ENCODE measurements at regions not wholly inside any gene's neighbourhood (a gene's known extent, or its start where the extent isn't known, plus 50 kb on each side); places are given as distances from the start of the nearest gene placed in this dataset.

DNA sequence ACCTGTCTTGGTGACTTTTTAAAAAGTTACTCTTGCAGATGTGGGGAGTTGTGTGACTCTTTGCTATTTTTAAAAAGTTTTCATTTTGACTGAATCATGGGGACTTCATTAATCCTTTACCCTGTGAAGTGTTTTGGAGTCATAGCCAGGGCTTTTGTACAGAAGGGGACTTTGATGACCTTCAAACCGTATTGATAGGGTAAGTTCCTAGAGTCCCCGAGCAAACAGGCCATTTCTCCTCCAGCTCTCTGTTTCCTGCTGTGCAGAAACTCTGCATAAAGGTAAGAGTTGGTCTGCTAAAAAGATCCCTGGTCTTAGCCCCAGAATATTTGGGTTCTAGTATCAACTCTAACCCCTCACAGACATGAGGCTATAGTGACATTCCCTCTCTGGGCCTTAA, 170.8 kb upstream of the BCL6 start:
- Histone ChIP-seq H3K27ac (no peak overlapping the region), H3K36me3 (no peaks in the 10 kb centered on the region), H3K9me3 (no peaks in the 10 kb centered on the region), H3K27me3 (no peaks in the 10 kb centered on the region), H3K4me3 (no peak overlapping the region), H3K4me1 (peaks cover 0 to 18% (median 3%) of the 10 kb centered on the region in 4 donors)
- TF ChIP-seq POLR2A (IDR thresholded peaks at IDR 0.05) (no peak), EP300 (IDR thresholded peaks at IDR 0.05) (no peak)
- TF ChIP-seq, protein P1, sequence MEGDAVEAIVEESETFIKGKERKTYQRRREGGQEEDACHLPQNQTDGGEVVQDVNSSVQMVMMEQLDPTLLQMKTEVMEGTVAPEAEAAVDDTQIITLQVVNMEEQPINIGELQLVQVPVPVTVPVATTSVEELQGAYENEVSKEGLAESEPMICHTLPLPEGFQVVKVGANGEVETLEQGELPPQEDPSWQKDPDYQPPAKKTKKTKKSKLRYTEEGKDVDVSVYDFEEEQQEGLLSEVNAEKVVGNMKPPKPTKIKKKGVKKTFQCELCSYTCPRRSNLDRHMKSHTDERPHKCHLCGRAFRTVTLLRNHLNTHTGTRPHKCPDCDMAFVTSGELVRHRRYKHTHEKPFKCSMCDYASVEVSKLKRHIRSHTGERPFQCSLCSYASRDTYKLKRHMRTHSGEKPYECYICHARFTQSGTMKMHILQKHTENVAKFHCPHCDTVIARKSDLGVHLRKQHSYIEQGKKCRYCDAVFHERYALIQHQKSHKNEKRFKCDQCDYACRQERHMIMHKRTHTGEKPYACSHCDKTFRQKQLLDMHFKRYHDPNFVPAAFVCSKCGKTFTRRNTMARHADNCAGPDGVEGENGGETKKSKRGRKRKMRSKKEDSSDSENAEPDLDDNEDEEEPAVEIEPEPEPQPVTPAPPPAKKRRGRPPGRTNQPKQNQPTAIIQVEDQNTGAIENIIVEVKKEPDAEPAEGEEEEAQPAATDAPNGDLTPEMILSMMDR (IDR thresholded peaks at IDR 0.05): no peak
- DNase-seq (ENCODE audit: low spot score in 2 of 2): no peak
- WGBS, 2 donors: 56 to 67% methylated on average over 2 of the region's 2 CpGs

DNA sequence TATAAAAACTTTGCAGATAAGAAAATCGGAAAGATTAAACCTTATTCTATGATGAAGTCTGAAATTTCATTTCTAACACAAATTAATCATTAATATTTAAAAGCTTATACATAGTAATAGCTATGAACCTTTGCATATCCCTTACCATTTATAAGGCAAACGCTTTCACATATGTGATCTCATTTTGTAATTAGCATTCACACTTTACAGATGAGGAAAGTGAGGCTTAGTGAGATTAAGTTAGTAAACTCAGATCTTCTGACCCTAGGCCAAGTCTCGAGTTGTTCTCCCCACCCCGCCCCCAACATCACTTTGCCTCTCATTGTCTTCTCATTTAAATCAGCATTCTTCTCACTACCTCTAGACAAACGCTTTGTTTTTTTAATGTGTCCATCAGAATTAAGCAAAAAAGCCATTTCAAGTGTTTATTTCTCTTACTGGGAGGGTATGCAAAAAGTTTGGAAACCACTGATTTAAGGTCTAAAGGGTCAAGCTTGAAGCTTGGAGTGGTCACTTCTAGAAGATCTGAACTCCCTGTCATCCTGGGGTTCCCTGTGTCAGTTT, 172.9 kb upstream of the BCL6 start:
- no peak for DNase-seq (ENCODE audit: low spot score in 2 of 2)
- peaks cover 0 to 8% (median 3%) of the 10 kb centered on the region in 4 donors for H3K4me1 ChIP-seq
- H3K27ac ChIP-seq: no peak overlapping the region
- H3K9me3 ChIP-seq: no peaks in the 10 kb centered on the region
- 76 to 80% methylated on average over 5 of the region's 5 CpGs for WGBS, 2 donors
- H3K4me3 ChIP-seq: no peak overlapping the region
- H3K36me3 ChIP-seq: no peaks in the 10 kb centered on the region
- no peaks in the 10 kb centered on the region for H3K27me3 ChIP-seq
- TF ChIP-seq POLR2A (IDR thresholded peaks at IDR 0.05) (no peak), EP300 (IDR thresholded peaks at IDR 0.05) (no peak)
- TF ChIP-seq, protein P1 (IDR thresholded peaks at IDR 0.05): no peak

DNA sequence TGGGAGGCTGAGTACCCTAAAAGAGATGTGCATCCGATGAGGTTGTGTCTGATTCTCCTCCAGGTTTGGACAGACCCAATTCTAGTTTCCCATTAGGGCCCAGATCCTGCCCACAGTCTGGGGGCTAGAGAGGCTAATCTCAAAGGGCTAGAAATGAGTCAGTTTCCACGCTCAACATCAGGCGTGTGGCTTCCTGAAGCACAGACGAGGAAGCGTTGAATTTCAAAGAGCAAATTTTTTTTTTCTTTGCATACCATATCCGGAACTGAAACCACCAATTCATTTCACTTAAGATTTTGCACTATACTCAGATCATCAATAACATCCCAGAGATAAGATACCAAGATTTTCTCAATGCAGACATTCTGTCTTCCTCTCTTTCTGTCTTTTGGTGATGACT, 173.8 kb upstream of the BCL6 start:
- H3K36me3 ChIP-seq: no peaks in the 10 kb centered on the region
- no peak overlapping the region for H3K4me3 ChIP-seq
- no peak for TF ChIP-seq EP300 (IDR thresholded peaks at IDR 0.05)
- no peak for TF ChIP-seq POLR2A (IDR thresholded peaks at IDR 0.05)
- TF ChIP-seq, protein P1 (IDR thresholded peaks at IDR 0.05): no peak
- H3K9me3 ChIP-seq: peaks cover 0 to 2% (median 0%) of the 10 kb centered on the region in 4 donors
- H3K27me3 ChIP-seq: no peaks in the 10 kb centered on the region
- 75 to 82% methylated on average over 6 of the region's 6 CpGs for WGBS, 2 donors
- peaks cover 0 to 6% (median 3%) of the 10 kb centered on the region in 4 donors for H3K4me1 ChIP-seq
- no peak overlapping the region for H3K27ac ChIP-seq
- DNase-seq (ENCODE audit: low spot score in 2 of 2): no peak

DNA sequence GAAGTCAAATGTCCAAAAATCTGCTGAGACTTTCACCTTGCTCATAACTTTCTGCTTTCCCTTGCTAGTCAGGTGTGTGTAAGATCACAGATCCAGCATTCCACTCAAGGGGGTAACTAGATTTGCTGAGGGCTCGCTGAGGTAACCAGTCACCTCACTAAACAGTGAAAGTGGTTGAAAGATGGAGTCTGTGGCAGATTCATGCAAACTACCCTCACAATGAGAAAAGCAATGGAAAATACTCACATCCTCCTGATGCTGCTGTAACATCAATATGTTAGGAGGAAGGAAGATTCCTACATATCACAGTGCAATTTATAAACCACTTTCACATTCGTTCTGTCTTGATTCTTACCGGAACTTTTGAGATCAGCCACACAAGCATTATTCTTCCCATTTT, 174.3 kb upstream of the BCL6 start:
- 76 to 89% methylated on average over 3 of the region's 3 CpGs for WGBS, 2 donors
- Histone ChIP-seq H3K4me1 (peaks cover 0 to 6% (median 3%) of the 10 kb centered on the region in 4 donors), H3K4me3 (no peak overlapping the region), H3K27me3 (no peaks in the 10 kb centered on the region), H3K27ac (no peak overlapping the region), H3K9me3 (peaks cover 0 to 6% (median 0%) of the 10 kb centered on the region in 4 donors), H3K36me3 (no peaks in the 10 kb centered on the region)
- DNase-seq (ENCODE audit: low spot score in 2 of 2): no peak
- TF ChIP-seq POLR2A (IDR thresholded peaks at IDR 0.05) (no peak), EP300 (IDR thresholded peaks at IDR 0.05) (no peak)
- TF ChIP-seq, protein P1 (IDR thresholded peaks at IDR 0.05): no peak

DNA sequence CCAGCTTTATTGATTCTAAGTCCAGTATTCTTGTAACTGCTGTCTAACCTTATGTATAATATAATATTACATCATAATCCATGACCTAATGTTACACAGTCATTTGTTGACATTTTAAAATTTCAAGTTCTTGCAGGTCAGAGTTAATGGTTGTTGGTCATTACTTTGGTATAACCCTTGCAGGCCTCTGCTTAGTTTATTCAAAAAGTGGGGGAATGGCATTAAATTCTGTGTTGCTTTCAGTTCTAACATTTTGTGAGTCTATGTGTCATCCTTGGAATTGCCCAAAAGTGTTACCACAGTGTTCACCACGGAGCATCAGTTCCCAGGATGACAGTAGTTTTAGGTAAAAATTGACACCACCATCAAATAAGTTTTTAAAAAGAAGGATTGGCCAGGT, 174.8 kb upstream of the BCL6 start:
- Histone ChIP-seq H3K9me3 (peaks cover 0 to 6% (median 0%) of the 10 kb centered on the region in 4 donors), H3K36me3 (no peaks in the 10 kb centered on the region), H3K27ac (no peak overlapping the region), H3K4me1 (peaks cover 0 to 6% (median 3%) of the 10 kb centered on the region in 4 donors), H3K4me3 (no peak overlapping the region), H3K27me3 (no peaks in the 10 kb centered on the region)
- TF ChIP-seq EP300 (IDR thresholded peaks at IDR 0.05): no peak
- TF ChIP-seq, protein P1 (IDR thresholded peaks at IDR 0.05): no peak
- TF ChIP-seq POLR2A (IDR thresholded peaks at IDR 0.05): no peak
- 85 to 100% methylated on average over 1 of the region's 1 CpG for WGBS, 2 donors
- no peak for DNase-seq (ENCODE audit: low spot score in 2 of 2)
